ENCODE measurements at regions not wholly inside any gene's neighbourhood (a gene's known extent, or its start where the extent isn't known, plus 50 kb on each side); places are given as distances from the start of the nearest gene placed in this dataset.
A peak's percentile ranks its signal among the peaks of the same experiment; 100 is the strongest.

GRCh38 chr3:124526601-124527000 is 203.7 kb upstream of the UMPS start:
- intact Hi-C loops (cut with DNase I), result no loop called here

GRCh38 chr3:124529826-124530571 is 200.3 kb upstream of the UMPS start:
- H3K27me3 ChIP-seq, result no peaks in the 10 kb centered on the region
- TF ChIP-seq POLR2A (IDR thresholded peaks at IDR 0.05) (no peak), CTCF (IDR thresholded peaks at IDR 0.05) (no peak)
- H3K4me3 ChIP-seq, result no peak overlapping the region
- DNase-seq (peak in 1 of 3 donors; percentile 24), ATAC-seq (peak in 1 of 4 donors; percentile 87)
- H3K9me3 ChIP-seq, result no peaks in the 10 kb centered on the region
- no peak overlapping the region for H3K27ac ChIP-seq
- H3K36me3 ChIP-seq, result no peaks in the 10 kb centered on the region
- 68% methylated on average over 3 of the region's 3 CpGs for WGBS (ENCODE audit: insufficient coverage, low coverage, low lambda C conversion rate, missing lambda C conversion rate)
- intact Hi-C loops (cut with DNase I), result no loop called here
- no peaks in the 10 kb centered on the region for H3K4me1 ChIP-seq

More at GRCh38 chr3:124526601-124527000, 203.7 kb upstream of the UMPS start:
- DNase-seq (no peak), ATAC-seq (no peak)
- H3K4me3 ChIP-seq, result no peak overlapping the region
- H3K36me3 ChIP-seq, result no peaks in the 10 kb centered on the region
- no peak for TF ChIP-seq CTCF (IDR thresholded peaks at IDR 0.05)
- TF ChIP-seq POLR2A (IDR thresholded peaks at IDR 0.05), result no peak
- H3K4me1 ChIP-seq, result peaks cover 0 to under 1% (median under 1%) of the 10 kb centered on the region in 4 donors
- 92% methylated on average over 1 of the region's 1 CpG for WGBS (ENCODE audit: insufficient coverage, low coverage, low lambda C conversion rate, missing lambda C conversion rate)
- H3K27ac ChIP-seq, result no peak overlapping the region
- H3K27me3 ChIP-seq, result no peaks in the 10 kb centered on the region
- H3K9me3 ChIP-seq, result no peaks in the 10 kb centered on the region

GRCh38 chr3:124530916-124531315 is 199.3 kb upstream of the UMPS start:
- intact Hi-C loops (cut with DNase I), result no loop called here
- no peaks in the 10 kb centered on the region for H3K27me3 ChIP-seq
- ATAC-seq (no peak), DNase-seq (no peak)
- H3K9me3 ChIP-seq, result no peaks in the 10 kb centered on the region
- no peaks in the 10 kb centered on the region for H3K36me3 ChIP-seq
- no peaks in the 10 kb centered on the region for H3K4me1 ChIP-seq
- no peak overlapping the region for H3K27ac ChIP-seq
- TF ChIP-seq POLR2A (IDR thresholded peaks at IDR 0.05) (no peak), CTCF (IDR thresholded peaks at IDR 0.05) (no peak)
- no peak overlapping the region for H3K4me3 ChIP-seq

- intact Hi-C loops (cut with DNase I), result no loop called here
- Histone ChIP-seq H3K27ac (no peak overlapping the region), H3K9me3 (no peaks in the 10 kb centered on the region), H3K27me3 (no peaks in the 10 kb centered on the region), H3K36me3 (no peaks in the 10 kb centered on the region), H3K4me3 (no peak overlapping the region), H3K4me1 (no peaks in the 10 kb centered on the region)
- TF ChIP-seq CTCF (IDR thresholded peaks at IDR 0.05) (no peak), POLR2A (IDR thresholded peaks at IDR 0.05) (no peak)
- 86% methylated on average over 1 of the region's 1 CpG for WGBS (ENCODE audit: insufficient coverage, low coverage, low lambda C conversion rate, missing lambda C conversion rate)
- ATAC-seq, result no peak
- DNase-seq, result no peak
Measured at GRCh38 chr3:124532071-124532470, 198.2 kb upstream of the UMPS start.

Data from right lobe of liver (tissue), 6 donors.